ENCODE measurements at regions not wholly inside any gene's neighbourhood (a gene's known extent, or its start where the extent isn't known, plus 50 kb on each side); places are given as distances from the start of the nearest gene placed in this dataset.
A peak's percentile ranks its signal among the peaks of the same experiment; 100 is the strongest.

DNA sequence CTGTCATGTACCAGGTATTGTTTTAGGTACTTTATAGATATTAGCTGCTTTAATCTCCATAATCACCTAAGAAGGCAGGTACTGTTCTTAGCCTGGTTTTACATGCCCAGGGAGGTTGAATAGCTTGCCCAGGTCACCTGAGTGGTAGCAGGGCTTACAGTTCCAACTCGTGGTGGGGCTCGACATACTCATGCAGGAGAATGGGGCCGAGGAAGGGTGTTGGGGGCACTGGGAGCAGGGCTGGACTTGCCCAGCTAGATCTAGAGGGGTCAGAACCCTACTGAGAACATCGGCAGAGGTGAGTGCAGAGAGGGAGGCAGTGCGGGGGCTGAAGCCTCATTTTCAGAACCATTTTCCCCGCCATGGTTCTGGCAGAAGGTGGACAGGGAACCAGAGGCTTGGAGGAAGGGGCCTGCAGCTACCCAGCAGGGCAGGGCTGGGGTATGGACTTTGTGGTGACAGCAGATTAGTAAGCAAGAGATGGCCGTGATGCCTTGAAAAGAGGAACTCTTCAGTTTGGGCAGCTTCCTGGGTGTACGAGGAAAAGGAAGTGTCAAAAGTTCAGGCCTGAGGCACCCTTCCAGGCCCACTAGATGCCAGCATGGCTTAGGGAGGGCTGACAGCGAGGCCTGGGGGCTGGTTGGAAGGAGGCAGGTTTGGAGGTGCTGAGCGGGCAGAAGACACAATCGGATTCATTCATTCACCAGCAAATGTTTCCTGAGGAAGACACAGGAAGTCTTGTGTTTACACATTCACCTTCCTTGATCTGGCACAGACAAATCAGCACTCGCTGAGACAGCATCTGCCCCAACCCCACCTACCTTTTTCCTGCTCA, 54.7 kb upstream of the LYVE1 start:
- TF ChIP-seq, protein P1, sequence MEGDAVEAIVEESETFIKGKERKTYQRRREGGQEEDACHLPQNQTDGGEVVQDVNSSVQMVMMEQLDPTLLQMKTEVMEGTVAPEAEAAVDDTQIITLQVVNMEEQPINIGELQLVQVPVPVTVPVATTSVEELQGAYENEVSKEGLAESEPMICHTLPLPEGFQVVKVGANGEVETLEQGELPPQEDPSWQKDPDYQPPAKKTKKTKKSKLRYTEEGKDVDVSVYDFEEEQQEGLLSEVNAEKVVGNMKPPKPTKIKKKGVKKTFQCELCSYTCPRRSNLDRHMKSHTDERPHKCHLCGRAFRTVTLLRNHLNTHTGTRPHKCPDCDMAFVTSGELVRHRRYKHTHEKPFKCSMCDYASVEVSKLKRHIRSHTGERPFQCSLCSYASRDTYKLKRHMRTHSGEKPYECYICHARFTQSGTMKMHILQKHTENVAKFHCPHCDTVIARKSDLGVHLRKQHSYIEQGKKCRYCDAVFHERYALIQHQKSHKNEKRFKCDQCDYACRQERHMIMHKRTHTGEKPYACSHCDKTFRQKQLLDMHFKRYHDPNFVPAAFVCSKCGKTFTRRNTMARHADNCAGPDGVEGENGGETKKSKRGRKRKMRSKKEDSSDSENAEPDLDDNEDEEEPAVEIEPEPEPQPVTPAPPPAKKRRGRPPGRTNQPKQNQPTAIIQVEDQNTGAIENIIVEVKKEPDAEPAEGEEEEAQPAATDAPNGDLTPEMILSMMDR (IDR thresholded peaks at IDR 0.05; ENCODE audit: control extremely low read depth, extremely low read depth, low read depth, missing control alignments) = no peak
- ChIA-PET CTCF (interaction anchor here (0.9 to 6.8 kb wide), 5 partner anchors 12 to 119 kb away, joined by 3 to 50 read pairs (median 6); partner anchors contain the start of gene RNF141), POLR2A (no interaction called here)
- peak; percentile 36 for DNase-seq (ENCODE audit: extremely low spot score)

DNA sequence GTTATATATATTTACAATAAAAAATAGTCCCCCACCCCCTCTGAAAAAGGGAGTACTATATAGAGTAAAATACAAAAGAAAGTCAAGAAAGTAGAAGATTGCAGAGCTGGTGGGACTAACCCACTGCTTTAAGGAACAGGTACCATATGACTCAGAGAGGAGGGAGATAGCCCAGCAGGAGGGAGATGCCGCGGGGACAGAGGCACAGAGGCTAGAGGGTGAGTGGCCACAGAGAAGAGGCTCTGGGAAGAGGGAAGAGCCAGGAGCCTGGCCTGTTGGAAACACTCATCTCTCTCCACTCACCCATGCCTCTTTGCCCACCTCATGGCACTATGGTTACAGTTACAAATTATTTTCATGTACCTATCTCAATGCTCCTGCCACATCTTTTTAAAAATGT, 53.6 kb upstream of the LYVE1 start:
- ChIA-PET POLR2A (no interaction called here), CTCF (interaction anchor here (0.7 to 6.8 kb wide), 3 partner anchors 20 to 213 kb away, joined by 3 to 50 read pairs (median 3); no protein-coding TSS in a partner anchor)
- TF ChIP-seq, protein P1 (IDR thresholded peaks at IDR 0.05; ENCODE audit: control extremely low read depth, extremely low read depth, low read depth, missing control alignments) = no peak
- no peak for DNase-seq (ENCODE audit: extremely low spot score)

DNA sequence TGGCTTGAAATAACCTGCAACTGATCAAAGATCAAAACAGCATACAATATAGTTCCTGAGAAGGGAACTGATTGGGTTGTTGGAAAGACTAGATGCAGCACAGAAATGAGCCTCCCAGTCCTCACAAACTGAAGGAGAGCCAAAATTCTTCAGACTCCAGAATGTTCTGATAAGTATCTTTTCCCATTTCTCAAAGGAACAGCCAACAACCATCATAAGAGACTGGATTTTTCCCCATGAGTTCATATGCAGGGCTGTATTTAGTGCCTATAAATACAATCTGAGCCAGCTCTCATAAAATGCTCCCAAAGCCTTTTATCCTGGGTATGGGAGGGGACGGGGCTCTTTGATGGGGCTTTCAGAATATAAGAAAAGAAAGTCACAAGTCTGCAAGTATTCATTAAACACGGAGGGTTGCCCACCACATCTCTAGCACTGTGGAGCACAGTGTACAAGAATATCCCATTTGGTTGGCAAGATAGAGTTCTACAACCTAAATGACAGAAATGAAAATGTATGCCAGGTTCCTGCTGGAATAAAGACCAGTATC, 50.7 kb upstream of the LYVE1 start:
- CTCF ChIA-PET = interaction anchor here (1.3 kb wide), 1 partner anchor 34 kb away, joined by 4 read pairs; no protein-coding TSS in a partner anchor
- DNase-seq (ENCODE audit: extremely low spot score) = no peak
- TF ChIP-seq, protein P1 (IDR thresholded peaks at IDR 0.05; ENCODE audit: control extremely low read depth, extremely low read depth, low read depth, missing control alignments) = no peak
- POLR2A ChIA-PET = no interaction called here

DNA sequence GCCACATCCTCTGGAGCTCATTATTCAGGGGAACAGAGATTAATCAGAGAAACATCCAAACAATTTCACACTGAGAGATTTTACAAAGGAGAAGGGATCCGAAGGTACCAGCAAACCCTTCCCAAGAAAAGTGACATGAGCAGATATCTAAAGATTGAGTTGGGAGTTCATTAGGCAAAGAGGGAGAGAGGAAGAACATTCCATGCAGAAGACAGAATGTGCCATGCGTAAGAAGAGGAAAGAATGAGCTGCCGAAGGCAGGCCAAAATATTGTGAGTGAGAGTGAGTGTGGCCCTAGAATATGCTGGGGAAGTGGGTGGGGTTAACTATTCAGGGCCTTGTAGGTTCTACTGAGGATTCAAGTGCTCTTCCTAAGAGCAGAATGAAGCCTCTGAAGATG, 50.0 kb upstream of the LYVE1 start:
- TF ChIP-seq, protein P1 (IDR thresholded peaks at IDR 0.05; ENCODE audit: control extremely low read depth, extremely low read depth, low read depth, missing control alignments) = no peak
- ChIA-PET POLR2A (interaction anchor here (0.6 kb wide), 1 partner anchor 433 kb away, joined by 4 read pairs; no protein-coding TSS in a partner anchor), CTCF (interaction anchor here (1.0 to 1.2 kb wide), 3 partner anchors 8 to 54 kb away, joined by 3 to 7 read pairs (median 3); no protein-coding TSS in a partner anchor)
- no peak for DNase-seq (ENCODE audit: extremely low spot score)

All from GM10248 (cell line).